ENCODE measurements at regions not wholly inside any gene's neighbourhood (a gene's known extent, or its start where the extent isn't known, plus 50 kb on each side); places are given as distances from the start of the nearest gene placed in this dataset.

- TF ChIP-seq CTCF (IDR thresholded peaks at IDR 0.05; ENCODE audit: unreplicated experiment): no peak
- H3K4me1 Mint-ChIP-seq: no peaks in the 10 kb centered on the region
- no peak overlapping the region for H3K4me3 Mint-ChIP-seq
- no peaks in the 10 kb centered on the region for H3K36me3 Mint-ChIP-seq
- no peak overlapping the region for H3K27ac Mint-ChIP-seq
- H3K27me3 Mint-ChIP-seq (ENCODE audit: low read depth): peaks cover 33% of the 10 kb centered on the region
- no peak for DNase-seq (ENCODE audit: low spot score in 2 of 2, unreplicated experiment in 2 of 2)
- H3K9me3 Mint-ChIP-seq: peaks cover 25% of the 10 kb centered on the region
Measured at GRCh38 chr5:61854531-61854930, 451.5 kb upstream of the KIF2A start.

- Mint-ChIP-seq H3K36me3 (no peaks in the 10 kb centered on the region), H3K4me3 (no peak overlapping the region), H3K27me3 (ENCODE audit: low read depth) (peaks cover 31% of the 10 kb centered on the region), H3K4me1 (no peaks in the 10 kb centered on the region), H3K9me3 (peaks cover 14% of the 10 kb centered on the region), H3K27ac (no peak overlapping the region)
- DNase-seq (ENCODE audit: low spot score in 2 of 2, unreplicated experiment in 2 of 2): no peak
- TF ChIP-seq CTCF (IDR thresholded peaks at IDR 0.05; ENCODE audit: unreplicated experiment): no peak
Measured at GRCh38 chr5:61860978-61861377, 445.0 kb upstream of the KIF2A start.

- H3K9me3 Mint-ChIP-seq: peaks cover 14% of the 10 kb centered on the region
- H3K27me3 Mint-ChIP-seq (ENCODE audit: low read depth): peaks cover 25% of the 10 kb centered on the region
- no peak for TF ChIP-seq CTCF (IDR thresholded peaks at IDR 0.05; ENCODE audit: unreplicated experiment)
- H3K4me3 Mint-ChIP-seq: no peak overlapping the region
- no peak overlapping the region for H3K27ac Mint-ChIP-seq
- H3K4me1 Mint-ChIP-seq: no peaks in the 10 kb centered on the region
- DNase-seq (ENCODE audit: low spot score in 2 of 2, unreplicated experiment in 2 of 2): no peak
- H3K36me3 Mint-ChIP-seq: no peaks in the 10 kb centered on the region
Measured at GRCh38 chr5:61866930-61867329, 439.1 kb upstream of the KIF2A start.

- H3K4me3 Mint-ChIP-seq: no peak overlapping the region
- no peak overlapping the region for H3K27ac Mint-ChIP-seq
- H3K27me3 Mint-ChIP-seq (ENCODE audit: low read depth): peaks cover 14% of the 10 kb centered on the region
- DNase-seq (ENCODE audit: low spot score in 2 of 2, unreplicated experiment in 2 of 2): no peak
- peaks cover 28% of the 10 kb centered on the region for H3K9me3 Mint-ChIP-seq
- no peak for TF ChIP-seq CTCF (IDR thresholded peaks at IDR 0.05; ENCODE audit: unreplicated experiment)
- no peaks in the 10 kb centered on the region for H3K4me1 Mint-ChIP-seq
- H3K36me3 Mint-ChIP-seq: peaks cover 5% of the 10 kb centered on the region
Measured at GRCh38 chr5:61869333-61869732, 436.7 kb upstream of the KIF2A start.

GRCh38 chr5:61878471-61878870 lies 427.5 kb upstream of the KIF2A start:
- H3K4me3 Mint-ChIP-seq: no peak overlapping the region
- H3K27me3 Mint-ChIP-seq (ENCODE audit: low read depth): peaks cover 34% of the 10 kb centered on the region
- no peaks in the 10 kb centered on the region for H3K4me1 Mint-ChIP-seq

More at GRCh38 chr5:61878471-61878870, 427.5 kb upstream of the KIF2A start:
- Mint-ChIP-seq H3K36me3 (no peaks in the 10 kb centered on the region), H3K27ac (no peak overlapping the region), H3K9me3 (peaks cover 2% of the 10 kb centered on the region)
- TF ChIP-seq CTCF (IDR thresholded peaks at IDR 0.05; ENCODE audit: unreplicated experiment): no peak
- DNase-seq (ENCODE audit: low spot score in 2 of 2, unreplicated experiment in 2 of 2): no peak

Measured in mesothelial cell of epicardium (in vitro differentiated cells).